H4 (cell line): ENCODE measurements at regions not wholly inside any gene's neighbourhood (a gene's known extent, or its start where the extent isn't known, plus 50 kb on each side); places are given as distances from the start of the nearest gene placed in this dataset.
"Not testable (repeated sequence)": the region's sequence is repeated elsewhere in the genome, so short reads cannot be mapped to it uniquely, and the experiment has no call there.

Source experiments
- DNase-seq: peaks from one replicate; pipeline ENCODE4 v3.0.0-alpha.2; 2015; ENCODE audit warnings: low spot score

DNA sequence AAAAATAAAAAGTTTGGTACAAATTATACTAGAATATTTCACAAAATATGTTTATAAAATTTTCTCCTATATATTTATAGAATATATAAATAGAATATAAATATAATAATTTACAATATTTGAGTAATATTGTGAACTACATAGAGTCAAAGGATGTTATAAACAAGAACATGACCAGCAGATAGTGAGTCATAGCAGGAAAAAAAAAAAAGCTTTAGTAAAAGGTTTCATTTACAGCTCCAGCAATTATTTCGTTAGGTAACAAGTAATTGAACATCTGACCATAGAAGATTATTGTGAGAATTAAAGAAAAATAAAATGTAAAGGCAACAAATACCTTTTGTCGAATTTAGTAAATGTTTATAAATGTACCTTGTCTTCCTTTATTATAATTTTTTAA is 864.1 kb downstream of the PCDH17 start:
- DNase-seq, result no peak

DNA sequence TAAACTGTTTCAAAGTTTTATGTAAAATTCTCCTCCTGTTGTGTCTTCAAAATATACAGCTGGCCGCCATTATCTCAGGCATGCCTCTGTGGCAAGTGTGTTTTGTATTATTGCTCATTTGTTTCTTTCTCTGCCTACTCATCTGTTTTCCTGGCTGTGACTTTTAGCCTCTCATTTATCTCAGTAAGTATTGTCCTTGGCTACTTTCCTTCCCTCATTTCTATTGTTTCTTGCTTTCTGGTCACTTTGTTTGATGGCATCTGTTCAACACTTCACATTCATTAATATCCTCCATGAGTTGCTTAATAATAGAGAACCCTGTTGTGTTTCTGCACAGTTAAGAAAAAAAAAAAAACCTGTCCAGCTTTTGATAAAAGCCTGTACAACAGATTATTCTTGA is 869.4 kb downstream of the PCDH17 start:
- DNase-seq, result no peak

DNA sequence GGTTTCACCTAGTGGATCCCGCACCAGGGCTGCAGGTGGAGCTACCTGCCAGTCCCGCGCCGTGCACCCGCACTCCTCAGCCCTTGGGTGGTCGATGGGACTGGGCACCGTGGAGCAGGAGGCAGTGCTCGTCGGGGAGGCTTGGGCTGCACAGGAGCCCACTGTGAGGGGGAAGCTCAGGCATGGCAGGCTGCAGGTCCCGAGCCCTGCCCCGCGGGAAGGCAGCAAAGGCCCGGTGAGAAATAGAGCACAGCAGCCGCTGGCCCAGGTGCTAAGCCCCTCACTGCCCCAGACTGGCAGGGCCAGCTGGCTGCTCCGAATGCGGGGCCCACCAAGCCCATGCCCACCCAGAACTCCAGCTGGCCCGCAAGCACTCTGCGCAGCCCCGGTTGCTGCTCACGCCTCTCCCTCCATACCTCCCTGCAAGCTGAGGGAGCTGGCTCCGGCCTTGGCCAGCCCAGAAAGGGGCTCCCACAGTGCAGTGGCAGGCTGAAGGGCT is 872.7 kb downstream of the PCDH17 start:
- DNase-seq, result not testable (repeated sequence)

DNA sequence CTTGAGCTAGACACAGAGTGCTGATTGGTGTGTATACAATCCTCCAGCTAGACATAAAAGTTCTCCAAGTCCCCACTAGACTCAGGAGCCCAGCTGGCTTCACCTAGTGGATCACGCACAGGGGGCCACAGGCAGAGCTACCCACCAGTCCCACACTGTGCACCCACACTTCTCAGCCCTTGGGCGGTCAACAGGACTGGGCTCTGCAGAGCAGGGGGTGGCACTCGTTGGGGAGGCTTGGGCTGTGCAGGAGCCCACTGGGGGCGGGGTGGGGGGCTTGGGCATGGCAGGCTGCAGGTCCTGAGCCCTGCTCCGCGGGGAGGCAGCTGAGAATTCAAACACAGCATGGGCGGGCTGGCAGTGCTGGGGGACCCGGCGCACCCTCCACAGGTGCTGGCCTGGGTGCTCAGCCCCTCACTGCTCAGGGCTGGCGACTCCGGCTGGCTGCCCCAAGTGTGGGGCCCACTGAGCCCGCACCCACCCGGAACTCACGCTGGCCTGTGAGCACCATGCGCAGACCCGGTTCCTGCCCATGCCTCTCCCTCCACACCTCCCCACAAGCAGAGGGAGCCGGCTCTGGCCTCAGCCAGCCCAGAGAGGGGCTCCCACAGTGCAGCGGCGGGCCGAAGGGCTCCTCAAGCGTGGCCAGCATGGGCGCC is 873.8 kb downstream of the PCDH17 start:
- not testable (repeated sequence) for DNase-seq

DNA sequence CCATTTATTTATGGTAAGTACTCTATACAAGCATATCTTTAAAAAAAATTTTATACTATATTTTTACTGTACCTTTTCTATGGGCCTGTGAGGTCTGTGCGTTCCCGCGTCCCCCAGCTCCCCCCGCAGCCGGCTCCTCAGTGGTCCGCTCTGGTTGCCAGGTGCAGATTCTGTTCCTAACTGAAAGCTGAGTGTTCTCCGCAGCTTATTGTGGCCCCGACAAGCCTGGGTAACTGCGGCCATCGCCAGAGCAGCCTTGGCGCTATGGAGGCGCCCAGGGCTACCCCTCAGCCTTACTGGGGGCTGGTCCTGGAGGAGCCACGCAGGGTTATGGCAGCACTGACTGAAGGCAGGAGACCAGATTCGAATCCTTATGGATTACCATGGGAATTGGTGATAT is 896.8 kb downstream of the PCDH17 start:
- no peak for DNase-seq

DNA sequence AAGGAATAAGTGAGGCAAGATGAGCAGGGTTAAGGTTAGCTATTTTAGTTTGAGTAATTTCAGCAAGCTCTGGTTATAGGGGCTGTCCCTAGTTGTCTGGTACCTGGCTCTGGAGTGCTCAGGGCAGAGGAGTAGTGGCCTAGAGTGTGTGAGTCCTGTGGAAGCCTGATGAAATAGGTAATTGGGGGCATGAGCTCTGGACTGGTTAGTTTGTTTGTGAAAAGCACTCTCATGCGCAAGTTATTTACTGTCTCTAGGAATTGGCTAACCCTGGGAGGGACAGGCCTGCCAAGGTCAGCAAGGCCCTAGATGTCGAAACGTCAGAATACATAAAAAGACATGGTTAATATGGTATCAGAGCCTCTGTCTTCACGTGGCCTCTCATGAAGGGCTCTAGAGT is 900.1 kb downstream of the PCDH17 start:
- no peak for DNase-seq

DNA sequence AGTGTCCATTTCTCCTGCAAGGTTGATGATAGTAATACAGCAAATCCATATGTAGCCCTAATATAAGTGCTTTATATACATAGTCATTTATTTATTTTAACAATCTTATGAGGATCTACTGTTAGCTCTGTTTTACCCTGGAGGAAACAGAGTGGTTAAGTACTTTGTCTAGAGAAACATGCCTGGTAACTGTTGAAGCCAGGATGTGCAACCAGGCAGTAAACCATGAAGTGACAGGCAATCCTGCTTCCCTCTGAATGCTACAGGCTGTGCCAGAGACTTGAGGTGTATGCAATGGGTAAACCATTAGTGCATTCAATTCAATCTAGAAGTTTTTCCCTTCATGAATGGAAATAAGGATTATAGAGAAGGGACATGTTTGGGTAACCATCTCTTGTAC is 911.0 kb downstream of the PCDH17 start:
- DNase-seq, result no peak

DNA sequence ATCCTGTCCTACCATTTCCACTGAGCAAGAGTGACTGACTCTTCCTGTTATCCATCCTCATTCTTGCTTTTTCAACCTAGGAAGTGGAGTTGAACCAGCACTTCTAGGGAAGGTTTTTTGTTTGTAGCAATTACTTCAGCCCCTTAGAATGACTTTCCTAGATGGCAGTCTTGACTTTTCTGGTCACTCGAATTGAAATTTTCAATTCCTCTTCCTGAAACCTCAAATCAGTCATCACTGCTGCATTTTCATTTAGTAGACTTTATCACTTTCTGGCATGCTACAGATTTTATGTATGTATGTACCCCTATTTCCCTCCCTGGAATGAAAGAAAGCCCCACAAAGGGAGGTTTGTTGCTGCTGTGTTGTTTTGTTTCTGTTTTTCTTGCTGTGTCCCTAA is 915.9 kb downstream of the PCDH17 start:
- no peak for DNase-seq

DNA sequence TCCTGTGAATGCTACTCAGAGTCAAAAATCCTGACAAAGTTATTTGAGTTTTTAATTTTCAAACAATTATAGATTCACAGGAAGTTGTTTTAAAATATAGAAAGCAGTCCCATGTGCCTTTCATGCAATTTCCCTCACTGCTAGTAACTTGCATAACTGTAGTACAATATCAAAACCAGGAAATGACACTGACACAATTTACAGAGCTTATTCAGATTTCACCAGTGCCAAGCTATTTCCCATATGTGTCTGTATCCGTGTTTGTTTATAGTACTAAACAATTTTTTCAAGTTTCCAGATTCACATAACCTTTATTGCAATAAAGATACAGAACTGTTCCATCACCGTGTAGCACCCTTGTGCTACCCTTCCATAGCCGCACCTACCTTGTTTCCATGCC is 934.6 kb downstream of the PCDH17 start:
- DNase-seq, result no peak

DNA sequence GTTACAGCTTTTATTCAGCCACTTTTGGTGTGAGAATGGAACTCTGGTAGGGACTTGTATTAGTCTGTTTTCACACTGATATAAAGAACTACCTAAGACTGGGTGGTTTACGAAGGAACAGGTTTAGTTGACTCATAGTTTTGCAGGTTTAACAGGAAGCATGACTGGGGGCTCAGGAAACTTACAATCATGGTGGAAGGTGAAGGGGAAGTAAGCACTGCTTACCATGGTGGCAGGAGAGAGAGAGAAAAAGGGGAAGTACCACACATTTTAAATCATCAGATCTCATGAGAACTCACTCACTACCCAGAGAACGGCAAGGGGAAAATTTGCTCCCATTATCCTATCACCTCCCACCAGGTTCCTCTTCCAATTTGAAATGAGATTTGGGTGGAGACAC is 942.2 kb downstream of the PCDH17 start:
- no peak for DNase-seq

DNA sequence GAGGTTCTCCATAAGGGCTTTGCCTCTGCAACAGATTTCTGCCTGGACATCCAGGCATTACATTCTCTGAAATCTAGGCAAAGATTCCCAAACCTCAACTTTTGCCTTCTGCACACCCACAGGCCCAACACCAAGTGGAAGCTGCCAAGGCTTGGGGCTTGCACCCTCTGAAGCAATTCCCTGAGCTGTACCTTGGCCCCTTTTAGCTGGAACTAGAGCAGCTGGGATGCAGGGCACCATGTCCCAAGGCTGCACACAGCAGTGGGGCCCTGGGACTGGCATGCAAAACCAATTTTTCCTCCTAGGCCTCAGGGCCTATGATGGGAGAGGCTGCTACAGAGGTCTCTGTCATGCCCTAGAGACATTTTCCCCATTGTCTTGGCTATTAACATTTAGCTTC is 943.2 kb downstream of the PCDH17 start:
- no peak for DNase-seq

DNA sequence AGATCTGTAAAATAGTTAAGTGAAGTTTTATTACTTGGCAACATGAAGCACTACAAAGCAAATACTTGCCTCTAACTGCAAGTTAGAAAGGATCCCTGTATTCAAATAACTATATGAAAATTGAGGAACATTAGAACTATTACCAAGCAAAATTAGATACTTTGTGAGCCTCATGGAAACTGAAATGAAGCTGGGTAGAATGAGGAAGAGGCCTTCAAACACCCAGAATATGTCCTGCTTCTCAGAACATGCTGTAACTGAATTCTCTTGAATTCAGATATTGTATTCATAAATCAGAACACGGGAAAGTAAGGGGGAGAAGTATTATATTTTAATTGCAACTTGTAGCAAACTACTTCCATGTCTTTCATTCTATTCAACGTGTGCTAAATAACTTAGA is 947.9 kb downstream of the PCDH17 start:
- no peak for DNase-seq

DNA sequence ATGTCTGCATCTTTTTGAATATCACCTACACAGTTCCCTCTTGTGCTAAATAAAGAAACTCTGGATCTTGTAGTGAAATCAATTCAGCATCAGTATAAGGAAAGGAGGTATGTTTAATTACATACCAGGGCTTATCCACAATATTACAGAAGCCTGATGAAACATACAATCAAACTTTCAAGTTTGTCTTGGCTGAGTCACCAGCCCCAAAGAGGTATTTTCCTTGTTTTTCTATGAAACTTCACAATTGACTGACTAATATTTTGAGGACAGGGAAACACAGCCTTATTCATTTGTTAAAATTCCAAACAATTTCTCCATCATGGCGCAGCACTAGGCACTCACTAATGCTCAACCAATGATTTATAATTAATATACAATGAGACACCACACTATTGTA is 952.4 kb downstream of the PCDH17 start:
- DNase-seq, result no peak

DNA sequence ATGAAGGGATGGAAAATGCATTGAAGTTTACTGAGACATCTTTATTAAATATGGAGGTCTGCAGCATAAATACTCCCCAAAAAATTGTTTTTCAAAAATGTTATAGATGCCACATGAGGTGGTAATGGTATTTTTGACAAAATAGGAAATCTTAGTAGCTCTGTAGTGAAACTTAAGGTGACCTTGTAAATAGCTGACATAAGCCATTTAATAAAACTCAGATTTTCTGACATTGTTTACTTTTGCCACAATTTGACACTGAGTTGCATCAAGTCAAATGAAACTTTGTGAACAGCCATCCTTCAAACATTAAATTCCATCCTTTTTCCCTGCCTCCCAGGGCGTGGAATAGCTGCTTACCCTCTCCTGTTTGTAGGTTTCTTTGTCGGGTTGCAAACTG is 953.1 kb downstream of the PCDH17 start:
- no peak for DNase-seq

DNA sequence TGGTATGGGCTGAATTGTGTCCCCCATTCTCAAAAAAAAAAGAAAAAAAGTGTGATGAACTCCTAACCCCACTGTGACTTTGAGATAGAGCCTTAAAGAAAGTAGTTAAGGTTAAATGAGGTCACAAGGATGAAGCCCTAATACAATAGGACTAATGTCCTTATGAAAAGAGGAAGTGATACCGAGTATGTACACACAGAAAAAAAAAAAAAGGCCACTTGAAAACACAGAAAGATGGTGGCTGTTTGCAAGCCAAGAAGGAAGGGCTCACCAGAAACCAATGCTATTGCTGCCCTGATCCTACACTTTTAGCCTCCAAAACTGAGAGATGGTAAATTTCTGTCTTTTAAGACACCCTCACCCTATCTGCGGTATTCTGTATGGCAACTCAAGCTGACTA is 955.6 kb downstream of the PCDH17 start:
- DNase-seq, result no peak

DNA sequence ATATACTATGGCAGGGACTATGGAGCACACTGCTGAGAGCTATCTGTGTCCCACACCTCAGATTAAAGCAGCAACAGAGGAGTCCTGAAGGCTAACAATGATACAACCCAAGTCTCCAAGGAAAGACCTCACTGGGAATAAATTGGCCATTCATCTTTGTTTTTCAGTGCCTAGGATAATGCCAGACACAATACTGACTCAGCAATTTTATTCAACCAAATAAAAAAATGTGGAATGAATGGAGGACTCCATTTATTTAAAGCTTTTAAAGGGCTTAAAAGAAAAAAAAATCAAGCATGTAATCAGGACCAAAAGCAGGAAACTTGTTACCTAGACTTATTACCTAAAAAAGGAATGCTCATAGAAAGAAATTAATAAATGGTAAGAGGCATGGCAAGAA is 960.5 kb downstream of the PCDH17 start:
- no peak for DNase-seq

DNA sequence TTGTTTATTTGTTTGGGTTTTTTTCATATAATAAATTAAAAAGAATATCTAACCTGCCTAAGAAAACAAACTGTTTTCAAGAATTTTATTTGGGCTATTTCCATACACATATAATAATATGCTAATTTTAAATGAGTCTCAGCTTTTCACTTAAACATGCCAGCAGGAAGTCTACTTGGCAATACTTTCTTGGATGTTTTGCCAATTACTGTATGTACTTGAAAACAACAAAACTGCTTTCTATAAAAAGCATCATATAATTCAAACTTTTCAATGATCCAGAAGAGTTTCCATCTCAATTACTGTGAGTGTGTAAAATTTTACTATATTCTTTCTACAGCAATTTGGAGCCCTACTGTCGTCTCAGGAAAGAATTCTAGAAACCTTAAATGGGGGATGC is 961.2 kb downstream of the PCDH17 start:
- DNase-seq, result no peak

DNA sequence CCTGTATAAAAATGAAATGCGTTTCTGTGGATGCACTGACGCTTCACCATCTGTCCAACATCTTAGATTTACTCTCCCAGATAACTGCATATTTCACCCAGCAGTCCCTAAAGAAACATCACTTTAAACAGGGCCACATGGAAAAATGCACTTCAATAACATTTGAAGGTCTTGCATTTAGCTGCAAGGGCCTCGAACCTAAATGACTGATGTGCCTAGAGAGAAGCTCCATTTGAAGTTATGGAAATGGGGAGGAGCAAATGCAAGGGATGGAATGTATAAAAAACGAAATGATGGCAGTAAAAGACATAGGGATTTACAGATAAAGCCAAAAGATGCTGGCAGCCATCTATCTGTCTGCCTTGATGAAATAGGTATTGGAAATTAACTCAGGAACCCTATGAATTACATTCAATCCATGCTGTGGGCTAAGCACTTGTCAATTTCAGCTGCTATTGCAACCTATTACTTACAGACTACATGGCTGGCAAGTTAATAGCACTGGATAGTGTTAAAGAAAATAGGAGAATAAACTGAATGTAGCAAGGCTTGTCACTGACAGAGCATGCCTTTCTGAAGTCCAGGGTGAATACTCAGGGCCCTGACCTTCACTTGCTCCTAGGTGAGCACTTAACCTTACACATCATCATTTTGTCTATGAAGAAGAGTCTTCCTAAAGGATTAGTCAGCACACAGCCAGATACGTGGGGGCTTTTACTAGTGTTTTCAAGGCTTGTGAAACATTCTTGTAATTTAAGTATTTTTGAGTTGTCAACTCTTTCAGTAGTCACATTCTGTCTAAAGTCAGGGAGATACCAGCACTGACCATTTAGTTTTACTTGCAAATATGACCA is 963.4 kb downstream of the PCDH17 start:
- no peak for DNase-seq

DNA sequence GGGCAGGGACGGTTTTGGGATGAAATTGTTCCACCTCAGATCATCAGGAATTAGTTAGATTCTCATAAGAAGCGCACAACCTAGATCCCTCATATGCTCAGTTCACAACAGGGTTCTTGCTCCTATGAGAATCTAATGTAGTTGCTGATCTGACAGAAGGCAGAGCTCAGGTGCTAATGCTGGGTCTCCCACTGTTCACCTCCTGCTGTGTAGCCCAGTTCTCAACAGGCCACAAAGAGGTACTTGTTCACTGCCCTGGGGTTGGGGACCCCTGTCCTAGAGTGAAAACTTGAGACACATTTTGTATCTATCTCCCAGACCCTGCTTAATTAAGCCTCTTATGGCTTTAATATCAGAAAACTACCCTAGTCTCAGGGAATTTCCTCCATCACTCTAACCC is 966.0 kb downstream of the PCDH17 start:
- no peak for DNase-seq

DNA sequence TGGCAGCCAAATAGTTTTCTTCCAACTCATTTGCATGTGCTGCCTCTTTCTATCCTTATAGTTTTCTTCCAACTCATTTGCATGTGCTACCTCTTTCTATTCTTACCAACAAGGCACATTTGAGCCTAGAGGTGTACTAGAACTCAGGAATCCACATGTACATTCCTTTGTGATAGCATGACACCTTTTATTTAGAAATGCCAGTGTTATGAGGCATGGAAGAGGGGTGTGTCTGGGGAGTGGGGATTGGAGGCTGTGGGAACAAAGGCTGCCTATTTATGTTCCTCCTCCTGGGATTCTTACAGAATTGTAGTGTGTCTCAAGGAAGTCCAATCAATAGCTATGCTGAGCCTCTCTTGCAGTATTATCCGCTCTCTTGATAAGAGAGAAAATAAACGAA is 966.7 kb downstream of the PCDH17 start:
- DNase-seq, result no peak

DNA sequence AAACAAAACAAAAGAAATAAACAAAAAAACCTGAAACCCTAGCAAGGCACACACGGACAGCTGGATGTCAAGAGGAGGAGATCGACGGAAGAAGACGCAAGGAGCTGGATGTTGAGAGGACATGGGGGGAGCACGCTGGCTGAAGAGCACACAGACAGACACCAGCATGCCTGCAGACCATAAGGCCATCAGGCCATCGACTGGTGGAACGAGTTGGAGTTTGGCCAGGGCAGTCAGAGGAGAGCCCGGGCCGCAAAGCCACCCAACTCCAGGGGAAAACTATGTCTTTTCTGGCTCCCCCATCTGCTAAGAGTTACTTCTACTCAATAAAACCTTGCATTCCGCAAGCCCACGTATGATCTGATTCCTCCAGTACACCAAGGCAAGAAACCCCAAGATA is 979.6 kb downstream of the PCDH17 start:
- no peak for DNase-seq

DNA sequence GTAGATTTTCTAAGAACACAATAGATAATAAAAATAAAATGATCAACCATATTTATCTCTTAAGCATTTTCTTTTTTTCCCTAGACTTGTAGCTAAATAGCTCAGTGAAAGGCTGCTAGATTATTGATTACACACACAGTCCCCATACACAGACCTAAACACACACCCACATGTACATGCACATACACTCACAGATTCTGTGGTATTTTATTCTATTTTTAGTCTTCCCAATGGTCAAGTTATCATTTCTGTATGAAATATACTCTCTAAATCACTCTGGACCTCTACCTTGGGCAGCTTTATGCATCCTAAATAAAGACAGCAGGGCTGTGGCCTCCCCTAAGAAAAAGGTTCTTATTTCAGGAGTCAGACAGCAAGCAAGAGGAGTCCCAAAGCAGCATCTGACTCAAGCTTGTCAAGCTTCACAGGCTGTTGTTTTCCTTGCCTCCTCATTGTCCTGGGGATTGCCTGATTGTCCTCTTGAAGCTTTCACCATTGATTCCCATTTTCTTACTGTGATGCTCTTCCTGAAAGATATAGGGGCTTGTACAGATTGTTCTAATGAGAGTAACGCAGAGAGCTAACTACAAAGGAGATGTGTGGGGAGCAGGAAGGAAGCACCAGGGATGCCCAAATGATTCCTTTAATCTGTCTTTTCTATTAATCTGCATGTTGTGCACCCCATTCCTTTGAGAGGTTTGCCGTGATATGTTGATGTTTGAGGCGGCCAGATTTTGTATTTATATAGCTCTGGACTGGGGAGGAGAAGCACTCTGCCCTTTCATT is 986.5 kb downstream of the PCDH17 start:
- no peak for DNase-seq
